ENCODE measurements at regions not wholly inside any gene's neighbourhood (a gene's known extent, or its start where the extent isn't known, plus 50 kb on each side); places are given as distances from the start of the nearest gene placed in this dataset.

DNA sequence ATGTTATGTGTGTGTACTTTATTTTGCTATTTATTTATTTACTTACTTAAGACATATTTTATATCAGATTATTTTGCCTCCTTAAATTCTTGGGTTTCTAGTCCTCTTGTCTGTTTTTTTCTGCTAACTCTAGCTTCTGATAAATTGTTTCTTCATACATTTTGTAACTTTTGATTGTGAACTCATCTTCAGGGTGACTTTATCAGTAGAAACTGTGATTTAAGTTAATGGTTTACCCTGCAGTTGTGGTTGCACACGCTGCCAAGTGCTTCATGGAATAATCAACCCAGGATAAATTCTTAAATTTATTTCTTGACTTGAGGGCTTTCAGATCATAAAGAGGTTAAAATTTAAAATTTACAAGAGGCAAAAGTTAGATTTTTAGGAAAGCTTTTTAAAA is 173.3 kb downstream of the CENPW start:
- H3K27ac Mint-ChIP-seq, result no peak overlapping the region
- DNase-seq (ENCODE audit: low spot score in 2 of 2), result no peak
- peaks cover 13% of the 10 kb centered on the region in 2 donors for H3K9me3 Mint-ChIP-seq
- H3K36me3 Mint-ChIP-seq, result no peaks in the 10 kb centered on the region
- ATAC-seq, result no peak

DNA sequence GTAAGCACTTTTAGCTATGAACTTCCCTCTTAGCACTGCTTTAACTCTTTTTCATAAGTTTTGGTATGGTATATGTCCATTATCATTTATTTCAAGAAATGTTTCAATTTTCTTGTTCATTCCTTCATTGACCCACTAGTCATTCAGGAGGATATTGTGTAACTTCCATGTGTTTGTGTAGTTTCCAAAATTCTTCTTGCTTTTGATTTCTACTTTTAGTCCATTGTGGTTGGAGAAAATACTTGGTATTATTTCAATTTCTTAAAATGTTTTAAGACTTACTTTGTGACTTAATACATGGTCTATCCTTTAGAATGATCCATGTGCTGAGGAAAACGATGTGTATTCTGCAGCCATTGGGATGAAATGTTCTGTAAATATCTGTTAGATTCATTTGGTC is 176.5 kb downstream of the CENPW start:
- Mint-ChIP-seq H3K9me3 (peaks cover 0 to 8% of the 10 kb centered on the region in 2 donors), H3K27ac (no peak overlapping the region), H3K36me3 (no peaks in the 10 kb centered on the region)
- ATAC-seq (no peak), DNase-seq (ENCODE audit: low spot score in 2 of 2) (no peak)

DNA sequence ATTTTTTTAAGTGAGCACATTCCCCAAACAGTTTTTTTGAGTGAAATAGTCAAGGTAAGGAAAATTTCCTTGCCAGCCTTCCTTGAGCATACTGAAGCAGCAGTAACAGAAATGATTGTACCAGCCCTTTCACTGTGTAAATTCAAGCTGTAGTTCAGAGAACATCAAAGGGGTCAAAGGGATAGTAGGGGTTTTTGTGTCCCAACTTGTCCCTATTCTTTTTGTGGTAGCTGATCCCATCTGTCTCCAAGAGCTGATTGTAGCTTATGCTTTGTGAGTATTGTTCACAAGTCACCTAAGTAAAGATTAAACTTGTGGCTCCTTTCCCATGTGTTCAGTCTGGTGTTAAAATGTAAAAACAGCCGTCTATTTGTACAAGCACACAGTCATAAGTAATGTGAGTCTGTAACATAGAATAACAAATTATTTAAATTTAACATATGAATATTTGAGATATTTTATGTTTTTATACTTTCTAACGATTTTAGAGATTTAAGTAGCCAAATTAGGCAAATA is 185.0 kb downstream of the CENPW start:
- Mint-ChIP-seq H3K27ac (no peak overlapping the region), H3K36me3 (no peaks in the 10 kb centered on the region), H3K9me3 (peaks cover 0 to 5% of the 10 kb centered on the region in 2 donors)
- ATAC-seq (no peak), DNase-seq (ENCODE audit: low spot score in 2 of 2) (no peak)

DNA sequence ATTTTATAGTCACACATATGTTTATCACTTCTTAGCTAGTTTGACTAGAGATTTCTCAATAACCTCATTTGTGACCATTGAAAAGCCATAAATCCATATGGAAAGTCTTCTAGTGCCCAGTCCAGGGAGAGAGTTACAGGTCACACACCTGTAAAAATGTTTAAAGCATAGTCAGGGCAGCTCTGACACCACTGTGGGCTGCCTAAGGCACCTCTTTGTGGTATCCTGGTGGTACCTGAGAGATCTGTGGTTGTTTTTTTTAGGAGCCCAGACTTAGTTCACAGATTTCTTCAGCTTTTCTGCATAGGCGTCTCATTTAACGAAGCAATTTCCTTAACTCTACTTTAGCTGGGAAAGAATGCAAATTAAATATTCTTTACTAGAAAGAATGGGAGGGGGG is 186.6 kb downstream of the CENPW start:
- DNase-seq (ENCODE audit: low spot score in 2 of 2) (no peak), ATAC-seq (no peak)
- Mint-ChIP-seq H3K36me3 (no peaks in the 10 kb centered on the region), H3K9me3 (no peaks in the 10 kb centered on the region), H3K27ac (no peak overlapping the region)

DNA sequence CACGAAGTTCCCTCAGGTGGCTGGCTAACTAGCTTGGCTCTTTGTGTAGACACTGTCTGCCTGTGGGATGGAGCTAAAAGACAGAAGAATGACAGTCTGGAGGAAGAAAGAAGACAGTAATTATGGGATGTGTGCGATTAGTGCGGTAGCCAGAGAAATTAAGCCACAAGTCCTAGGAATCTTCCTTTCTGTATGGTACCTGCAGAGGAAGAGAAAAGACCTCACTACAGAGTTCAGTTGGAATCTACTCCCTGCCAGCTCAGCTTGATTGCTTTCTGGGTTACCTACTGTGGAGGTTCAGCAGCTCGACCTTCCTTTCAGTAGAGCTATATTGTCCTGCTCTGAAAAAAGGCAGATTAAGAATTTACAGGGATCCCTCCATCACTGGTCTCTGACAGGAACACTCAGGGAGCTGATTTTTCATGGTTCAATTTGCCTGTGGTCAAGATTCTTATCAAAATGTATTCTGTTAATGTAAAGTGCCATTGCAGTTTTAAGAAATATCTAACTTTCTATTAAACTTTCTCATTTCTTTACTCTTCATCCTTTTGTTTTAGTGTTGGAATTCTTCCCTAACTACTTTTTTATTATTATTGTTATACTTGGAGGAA is 187.2 kb downstream of the CENPW start:
- H3K9me3 Mint-ChIP-seq, result no peaks in the 10 kb centered on the region

DNA sequence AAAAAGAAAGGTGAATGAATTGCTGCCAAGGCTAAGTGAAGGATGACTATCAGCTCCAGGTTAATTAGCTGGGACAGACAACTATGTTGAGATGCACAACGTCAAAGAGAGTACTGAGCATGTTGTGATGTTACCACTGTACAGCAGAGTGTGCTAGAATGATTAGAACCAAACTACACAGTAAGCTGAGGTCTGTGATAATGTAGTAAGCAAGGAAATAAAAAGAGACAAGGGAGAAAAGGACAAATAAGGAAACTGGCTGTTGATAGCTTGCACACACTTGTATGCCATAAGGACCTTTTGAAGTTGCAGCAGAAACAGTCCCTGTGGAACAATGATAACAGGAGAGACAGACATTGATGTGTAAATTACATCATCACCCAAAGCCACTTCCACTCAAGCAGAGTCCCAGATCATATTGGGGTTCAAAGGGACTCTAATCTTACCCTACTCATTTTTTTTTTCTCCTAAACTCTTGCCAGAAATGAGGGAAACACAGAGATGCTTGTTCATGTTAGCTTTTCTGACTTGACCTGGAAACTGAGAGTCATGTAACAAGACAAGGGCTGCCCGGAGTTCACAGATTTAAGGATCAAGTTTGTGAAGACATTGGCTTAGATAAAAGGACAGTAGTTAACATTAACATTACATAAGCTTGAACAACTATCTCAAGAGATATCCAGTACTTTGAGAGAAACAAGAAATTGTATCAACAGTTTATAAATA is 189.9 kb downstream of the CENPW start:
- no peak for DNase-seq (ENCODE audit: low spot score in 2 of 2)
- Mint-ChIP-seq H3K36me3 (no peaks in the 10 kb centered on the region), H3K9me3 (no peaks in the 10 kb centered on the region), H3K27ac (no peak overlapping the region)
- no peak for ATAC-seq

More for the DNA sequence above, 187.2 kb downstream of the CENPW start:
- Mint-ChIP-seq H3K27ac (no peak overlapping the region), H3K36me3 (no peaks in the 10 kb centered on the region)
- DNase-seq (ENCODE audit: low spot score in 2 of 2), result no peak
- no peak for ATAC-seq

DNA sequence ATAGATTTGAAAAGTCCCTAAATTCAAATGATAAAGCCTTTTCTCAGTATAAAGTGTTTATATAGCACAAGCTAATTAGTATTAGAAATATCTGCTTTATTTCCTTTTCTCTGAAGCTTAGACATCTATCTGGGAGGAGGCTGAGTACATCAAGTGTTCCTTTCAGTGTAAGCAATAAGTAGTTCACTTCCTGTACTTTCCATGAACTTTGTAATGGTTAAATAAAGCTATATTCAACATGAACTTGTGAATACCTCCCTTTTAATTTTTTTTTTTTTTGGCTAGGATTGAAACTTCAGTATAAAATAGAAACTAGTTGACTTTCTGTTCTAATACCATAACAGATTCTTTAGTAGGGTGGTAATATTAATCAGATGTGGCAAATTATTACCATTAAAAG is 190.9 kb downstream of the CENPW start:
- ATAC-seq (no peak), DNase-seq (ENCODE audit: low spot score in 2 of 2) (no peak)
- no peaks in the 10 kb centered on the region for H3K36me3 Mint-ChIP-seq
- H3K9me3 Mint-ChIP-seq, result no peaks in the 10 kb centered on the region
- no peak overlapping the region for H3K27ac Mint-ChIP-seq

DNA sequence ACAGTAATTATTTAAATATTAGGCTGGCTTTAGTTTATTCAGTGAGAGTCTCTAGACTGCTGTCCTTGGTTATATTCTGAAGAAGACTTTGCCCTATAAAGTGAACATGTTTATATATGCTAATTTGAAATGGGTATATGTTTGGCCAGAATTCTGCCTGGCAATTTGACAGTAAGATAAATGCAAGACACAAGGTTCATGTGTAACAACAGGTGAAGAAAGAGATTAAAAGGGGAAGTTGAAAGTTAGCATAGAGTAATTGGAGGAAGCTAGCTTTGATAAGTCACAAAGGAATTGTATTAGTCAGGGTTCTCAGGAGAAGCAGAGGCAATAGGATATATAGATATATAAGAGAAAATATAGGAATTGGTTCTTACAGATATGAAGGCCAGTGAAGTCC is 191.4 kb downstream of the CENPW start:
- Mint-ChIP-seq H3K36me3 (no peaks in the 10 kb centered on the region), H3K27ac (no peak overlapping the region), H3K9me3 (no peaks in the 10 kb centered on the region)
- DNase-seq (ENCODE audit: low spot score in 2 of 2) (no peak), ATAC-seq (no peak)

DNA sequence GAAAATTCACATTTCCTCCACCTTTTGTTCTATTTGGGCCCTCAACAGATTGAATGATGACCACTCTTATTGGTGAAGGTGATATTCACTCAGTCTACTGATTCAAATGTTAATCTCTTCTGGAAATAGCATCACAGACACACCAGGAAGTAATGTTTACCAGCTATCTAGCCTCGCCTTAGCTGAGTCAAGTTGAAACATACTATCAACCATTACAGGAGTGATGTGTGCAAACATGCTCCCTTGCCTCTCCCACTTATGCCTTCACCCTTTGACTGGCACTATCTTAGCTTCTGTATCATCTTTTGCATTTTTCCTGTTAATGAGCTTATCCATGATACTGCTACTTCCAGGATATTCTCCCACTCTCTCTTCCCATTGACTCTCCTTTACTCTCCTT is 191.9 kb downstream of the CENPW start:
- DNase-seq (ENCODE audit: low spot score in 2 of 2) (no peak), ATAC-seq (no peak)
- no peak overlapping the region for H3K27ac Mint-ChIP-seq
- no peaks in the 10 kb centered on the region for H3K36me3 Mint-ChIP-seq
- no peaks in the 10 kb centered on the region for H3K9me3 Mint-ChIP-seq

DNA sequence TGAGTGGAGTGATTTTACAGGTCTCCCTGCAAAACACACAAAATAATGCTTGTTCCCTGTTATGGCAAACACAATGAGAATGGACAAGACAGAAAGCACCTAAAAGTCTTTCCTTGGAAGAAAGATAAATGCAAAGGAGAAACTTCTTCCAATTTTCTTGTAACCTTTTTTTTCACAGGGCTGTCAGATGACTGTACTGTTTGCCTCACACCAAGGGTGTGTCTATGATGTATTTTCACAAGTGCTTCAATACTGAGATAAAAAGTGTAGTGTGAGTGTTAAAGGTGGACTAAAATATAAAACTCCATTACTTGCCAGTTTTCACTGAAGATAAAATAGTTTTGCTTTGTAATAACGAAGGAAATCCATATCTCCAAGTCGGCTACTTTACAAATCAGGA is 194.5 kb downstream of the CENPW start:
- ATAC-seq, result no peak

DNA sequence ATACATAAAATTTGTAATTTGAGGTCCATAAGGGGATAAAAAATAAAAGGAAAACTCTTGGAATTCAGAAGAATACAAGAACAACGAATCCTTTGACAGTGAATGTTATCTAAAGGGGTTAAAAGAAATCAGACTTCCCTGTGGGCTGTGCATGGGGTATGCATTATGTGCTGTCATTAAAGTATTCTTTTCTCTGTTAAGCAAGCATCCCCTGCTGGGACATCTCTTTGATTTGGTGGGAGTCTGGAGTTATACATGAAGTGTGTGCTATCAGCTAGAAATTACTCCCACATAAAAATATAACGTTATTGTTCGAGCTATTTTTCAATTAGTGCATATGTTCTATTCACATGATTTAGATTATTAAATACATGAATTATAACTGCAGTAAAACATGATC is 195.2 kb downstream of the CENPW start:
- H3K27ac Mint-ChIP-seq, result no peak overlapping the region
- H3K9me3 Mint-ChIP-seq, result no peaks in the 10 kb centered on the region
- ATAC-seq (no peak), DNase-seq (ENCODE audit: low spot score in 2 of 2) (no peak)
- H3K36me3 Mint-ChIP-seq, result no peaks in the 10 kb centered on the region

More for the DNA sequence above, 194.5 kb downstream of the CENPW start:
- H3K9me3 Mint-ChIP-seq, result no peaks in the 10 kb centered on the region
- DNase-seq (ENCODE audit: low spot score in 2 of 2), result no peak
- H3K27ac Mint-ChIP-seq, result no peak overlapping the region
- H3K36me3 Mint-ChIP-seq, result no peaks in the 10 kb centered on the region

DNA sequence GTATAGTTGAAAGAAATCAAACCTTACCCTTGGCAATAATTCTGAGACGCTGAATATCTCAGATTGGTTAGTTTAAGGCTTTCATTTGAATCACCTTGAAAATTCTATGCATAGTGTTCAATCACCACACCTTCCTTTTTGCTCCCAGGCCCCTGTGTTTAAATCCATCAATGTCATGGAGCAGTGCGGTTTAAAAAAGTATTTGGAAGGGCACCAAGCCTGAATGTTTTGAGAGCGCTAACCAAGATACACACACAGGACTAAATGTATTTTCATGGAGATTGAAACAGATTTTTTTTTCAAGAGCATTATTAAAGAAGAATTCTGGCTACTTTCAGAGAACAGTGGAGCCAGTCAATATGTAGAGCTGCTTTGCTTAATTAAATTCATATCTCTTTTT is 195.7 kb downstream of the CENPW start:
- no peak for DNase-seq (ENCODE audit: low spot score in 2 of 2)
- no peak for ATAC-seq
- no peaks in the 10 kb centered on the region for H3K9me3 Mint-ChIP-seq
- no peaks in the 10 kb centered on the region for H3K36me3 Mint-ChIP-seq
- no peak overlapping the region for H3K27ac Mint-ChIP-seq

DNA sequence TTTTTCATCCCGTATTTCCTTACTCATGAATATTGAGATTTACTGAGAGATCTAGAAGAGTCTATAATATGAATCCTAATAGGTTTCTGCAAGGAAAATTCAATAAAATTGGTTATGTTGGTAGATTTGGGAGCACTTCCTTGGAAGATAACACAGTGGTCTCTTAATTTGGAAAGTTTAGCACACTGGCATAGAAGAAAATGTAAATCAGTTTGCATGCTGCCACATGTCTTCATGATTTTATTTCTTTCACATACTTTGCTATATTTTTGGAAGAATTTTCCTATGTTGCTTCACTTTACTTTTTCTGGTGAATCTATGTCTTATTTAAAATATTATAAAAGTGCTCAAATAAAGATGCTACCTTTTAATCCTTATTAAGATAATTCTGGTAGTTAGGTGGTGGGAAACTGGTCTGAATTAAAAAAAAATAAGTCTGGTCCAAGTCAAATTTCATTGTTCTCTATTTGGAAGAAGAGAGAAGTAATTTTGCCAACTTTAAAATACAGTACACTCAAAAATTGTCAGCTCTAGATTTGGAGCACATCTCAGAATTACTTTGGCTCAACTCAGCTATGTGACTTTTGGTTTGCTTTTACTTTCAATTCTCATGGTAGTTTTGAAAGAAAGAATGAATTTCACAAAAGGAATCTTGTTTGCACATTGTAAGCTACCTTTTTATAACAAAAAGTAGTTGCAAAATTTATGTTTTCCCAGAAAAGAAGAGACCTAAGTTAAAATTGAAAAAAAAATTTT is 197.3 kb downstream of the CENPW start:
- ATAC-seq (no peak), DNase-seq (ENCODE audit: low spot score in 2 of 2) (no peak)
- Mint-ChIP-seq H3K36me3 (no peaks in the 10 kb centered on the region), H3K9me3 (no peaks in the 10 kb centered on the region), H3K27ac (no peak overlapping the region)

DNA sequence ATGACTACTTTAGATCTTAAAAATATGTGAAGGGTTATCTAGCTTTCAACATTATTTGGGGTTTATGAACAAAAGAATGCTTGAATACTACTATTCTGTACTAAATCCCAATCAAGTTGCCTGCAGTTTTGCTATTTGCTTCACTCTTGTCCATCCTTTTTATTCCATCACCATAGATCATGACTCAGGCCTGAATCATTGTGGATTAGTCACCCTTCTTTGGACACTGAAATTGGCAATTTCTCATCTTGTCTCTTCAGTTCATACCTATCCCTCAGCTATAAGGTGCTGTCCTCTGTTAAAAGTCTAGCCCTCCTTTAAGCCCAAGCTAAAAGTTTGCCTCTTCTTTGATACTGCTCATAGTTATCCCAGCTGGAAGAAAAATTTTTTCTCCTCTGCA is 199.1 kb downstream of the CENPW start:
- no peak for DNase-seq (ENCODE audit: low spot score in 2 of 2)
- Mint-ChIP-seq H3K36me3 (no peaks in the 10 kb centered on the region), H3K9me3 (peaks cover 0 to 2% of the 10 kb centered on the region in 2 donors), H3K27ac (no peak overlapping the region)
- ATAC-seq, result no peak

DNA sequence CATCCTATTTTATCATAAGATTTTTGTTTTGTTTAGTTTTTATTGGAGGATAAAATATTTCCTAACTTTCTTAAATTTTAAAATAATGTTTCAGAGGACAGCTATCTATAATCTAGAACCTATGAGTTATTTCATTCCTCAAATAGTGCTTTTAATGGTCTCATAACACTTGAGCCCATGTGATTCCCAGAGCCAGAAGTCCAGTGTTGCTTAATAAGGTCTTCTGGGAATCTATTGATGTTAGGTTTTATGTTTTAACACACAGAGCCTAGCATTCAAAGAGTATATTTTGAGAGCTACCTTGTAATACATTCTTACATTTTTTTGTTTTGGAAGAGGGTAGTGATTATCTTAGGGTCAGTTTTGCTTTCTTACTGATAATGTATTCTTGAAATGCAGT is 200.2 kb downstream of the CENPW start:
- Mint-ChIP-seq H3K36me3 (no peaks in the 10 kb centered on the region), H3K9me3 (peaks cover 0 to 6% of the 10 kb centered on the region in 2 donors), H3K27ac (no peak overlapping the region)
- DNase-seq (ENCODE audit: low spot score in 2 of 2) (no peak), ATAC-seq (no peak)

DNA sequence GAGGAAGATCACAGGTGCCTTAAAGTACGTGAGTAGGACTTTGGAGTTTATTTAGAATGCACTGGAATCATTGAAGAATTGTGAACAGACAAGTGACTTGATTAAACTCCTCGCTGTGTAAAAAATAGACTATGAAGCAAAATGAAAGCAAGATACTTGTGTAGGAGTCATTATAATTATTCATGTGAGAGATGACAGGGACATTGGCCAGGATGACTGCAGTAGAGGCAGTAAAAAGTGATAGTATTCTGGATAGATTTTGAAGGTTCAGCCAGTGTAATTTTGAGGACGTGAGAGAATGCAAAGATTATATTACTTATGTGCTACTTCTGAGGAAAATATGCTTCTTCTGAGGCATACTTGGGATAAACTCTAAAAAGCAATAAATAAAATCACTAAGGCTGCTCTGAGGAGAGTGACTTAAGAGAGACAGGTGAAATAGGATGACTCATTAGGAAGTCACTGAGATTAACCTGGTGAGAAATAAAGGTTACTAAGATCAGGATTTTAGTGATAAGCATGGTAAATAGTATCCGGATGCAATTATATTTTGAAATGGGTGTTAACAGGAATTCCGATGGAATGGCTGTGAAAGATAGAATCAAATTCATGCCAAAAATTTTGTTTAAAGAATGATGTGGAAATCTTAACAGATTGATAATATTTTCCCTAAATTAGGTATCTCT is 202.0 kb downstream of the CENPW start:
- no peak for ATAC-seq
- Mint-ChIP-seq H3K36me3 (no peaks in the 10 kb centered on the region), H3K27ac (no peak overlapping the region), H3K9me3 (peaks cover 0 to 6% of the 10 kb centered on the region in 2 donors)
- DNase-seq (ENCODE audit: low spot score in 2 of 2), result no peak

DNA sequence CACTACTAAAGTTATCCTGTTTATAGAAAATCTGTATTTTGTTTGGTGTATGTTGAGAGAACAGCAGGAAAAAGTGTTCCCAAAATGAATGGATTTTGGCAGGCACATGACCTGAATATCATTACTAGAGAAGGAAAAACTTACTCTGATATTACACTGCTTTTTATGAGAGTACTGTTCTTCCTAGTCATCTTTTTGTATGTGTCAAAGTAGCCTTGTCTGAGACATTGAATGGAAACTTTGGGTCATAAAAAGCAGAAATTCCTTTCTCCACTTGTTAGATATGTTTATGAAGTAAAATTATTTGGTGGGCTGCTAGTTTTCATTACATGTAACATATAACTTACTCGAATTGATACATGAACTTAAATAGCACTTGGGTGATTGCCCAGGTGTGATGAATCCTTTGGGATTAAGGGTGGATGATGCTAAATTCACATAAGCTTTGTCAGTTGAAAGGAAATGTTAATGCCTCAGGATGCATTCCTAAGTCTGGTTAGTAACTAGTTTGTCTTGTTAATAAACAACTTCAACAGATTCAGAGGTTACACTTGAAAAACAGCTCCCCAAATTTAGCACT is 206.7 kb downstream of the CENPW start:
- no peak overlapping the region for H3K27ac Mint-ChIP-seq

More for the DNA sequence above, 206.7 kb downstream of the CENPW start:
- no peak for DNase-seq (ENCODE audit: low spot score in 2 of 2)
- peaks cover 0 to 6% of the 10 kb centered on the region in 2 donors for H3K9me3 Mint-ChIP-seq
- ATAC-seq, result no peak
- H3K36me3 Mint-ChIP-seq, result no peaks in the 10 kb centered on the region
